RPMI7951 (cell line): ENCODE measurements at regions not wholly inside any gene's neighbourhood (a gene's known extent, or its start where the extent isn't known, plus 50 kb on each side); places are given as distances from the start of the nearest gene placed in this dataset.

Source experiments
- DNase-seq: peaks from one replicate; pipeline ENCODE4 v3.0.0-alpha.2; 2012; ENCODE audit warnings: low read depth

DNA sequence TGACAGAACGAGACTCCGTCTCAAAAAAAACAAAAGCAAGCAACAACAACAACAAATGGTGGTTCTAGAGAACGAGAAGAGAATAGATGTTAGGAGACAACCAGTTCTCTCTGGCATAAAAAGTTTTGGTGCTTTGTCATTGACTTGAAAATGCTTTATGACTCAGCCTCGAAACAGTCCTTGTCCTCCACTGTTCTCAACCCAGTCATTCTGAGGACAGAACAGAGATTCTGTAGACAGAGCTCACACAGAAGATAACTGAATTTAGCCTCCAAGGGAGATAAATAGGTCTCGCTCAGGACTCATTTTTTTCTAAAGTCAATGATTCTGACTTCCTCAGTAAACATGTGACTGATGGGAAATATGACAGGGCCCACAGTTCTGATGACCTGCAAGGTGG, 76.0 kb upstream of the FSTL4 start:
- DNase-seq: peak; percentile 24

DNA sequence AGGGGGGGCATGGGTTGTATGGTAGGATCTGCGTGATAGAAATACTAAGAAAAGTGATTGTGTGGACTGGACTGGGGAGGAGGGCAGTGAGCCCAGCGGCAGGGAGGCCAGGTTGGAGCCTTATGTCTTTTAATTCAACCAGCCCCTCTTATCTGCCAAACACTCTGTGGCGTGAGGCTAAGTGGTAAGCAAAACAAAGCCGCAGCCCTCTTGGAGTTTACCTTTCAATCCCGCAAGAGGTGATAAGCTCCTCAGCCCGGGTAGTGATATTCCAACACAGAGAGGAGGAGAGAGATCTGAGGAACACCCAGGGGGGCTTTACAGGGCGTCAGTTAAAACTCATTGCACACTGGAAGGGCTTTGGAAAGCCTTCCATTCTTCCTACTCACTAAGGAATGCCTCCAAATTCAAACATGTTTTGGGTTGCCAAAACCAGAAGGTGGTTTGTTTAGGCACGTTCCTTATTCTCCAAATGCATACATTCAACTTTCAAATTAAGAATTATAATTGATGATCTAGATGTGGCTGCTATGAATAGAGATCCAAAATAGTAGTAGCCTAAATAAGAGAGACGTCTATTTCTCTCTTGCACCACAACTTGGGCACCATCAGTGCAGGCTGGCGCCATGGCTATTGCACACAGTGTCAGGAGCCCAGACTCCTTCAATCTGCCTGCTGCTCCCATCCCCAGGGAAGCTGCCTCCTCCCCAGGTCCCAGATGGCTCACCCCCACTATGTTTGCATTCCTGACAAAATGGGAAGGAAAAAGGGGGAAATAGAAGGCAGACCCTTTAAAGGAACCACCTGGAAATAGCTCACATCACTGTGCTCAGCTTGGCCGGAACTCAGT, 75.1 kb upstream of the FSTL4 start:
- no peak for DNase-seq

DNA sequence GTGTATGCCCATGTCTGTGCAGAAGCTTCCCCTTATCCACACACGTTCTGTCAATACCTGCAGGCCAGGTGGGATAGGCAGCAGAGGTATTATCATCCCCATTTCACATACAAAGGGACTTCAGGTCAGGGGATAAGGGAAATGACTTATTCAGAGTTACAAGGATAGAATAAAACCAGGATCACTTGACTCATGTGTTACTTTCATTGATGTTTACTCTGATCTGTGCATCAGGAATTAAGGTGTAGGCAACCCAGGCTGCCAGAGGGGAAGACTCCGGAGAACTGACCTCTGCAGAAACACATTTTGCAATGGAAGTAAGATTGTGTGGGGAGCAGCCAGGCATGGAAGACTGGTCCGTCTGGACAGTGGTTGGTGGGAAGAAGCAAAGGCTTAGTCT, 74.2 kb upstream of the FSTL4 start:
- no peak for DNase-seq

GRCh38 chr5:133685402-133686018, 73.2 kb upstream of the FSTL4 start:
- no peak for DNase-seq

- DNase-seq: peak; percentile 37
These were observed 71.6 kb upstream of the FSTL4 start for GRCh38 chr5:133683646-133684596.

DNA sequence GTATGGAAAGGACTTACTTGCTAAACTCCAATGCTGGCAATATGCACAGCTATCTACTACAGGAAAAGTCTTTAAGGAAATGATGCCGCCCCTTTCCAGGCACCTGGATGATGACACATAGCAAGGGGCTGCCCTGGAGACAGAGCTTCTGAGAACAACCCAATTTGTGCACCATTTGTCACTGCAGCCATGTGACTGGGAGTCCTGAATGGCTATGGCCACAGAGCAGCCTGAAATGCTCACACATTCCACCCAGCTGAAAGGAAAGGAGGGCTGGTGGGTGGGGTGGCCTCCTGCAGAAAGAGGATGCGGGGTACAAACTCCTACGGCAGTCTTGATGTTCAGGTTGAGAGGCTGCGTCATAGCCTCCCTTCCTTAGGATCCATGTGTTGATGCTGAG, 70.1 kb upstream of the FSTL4 start:
- no peak for DNase-seq

- DNase-seq: no peak
These were observed 69.6 kb upstream of the FSTL4 start for GRCh38 chr5:133681896-133682295.

- DNase-seq: no peak
These were observed 68.7 kb upstream of the FSTL4 start for GRCh38 chr5:133680830-133681565.

DNA sequence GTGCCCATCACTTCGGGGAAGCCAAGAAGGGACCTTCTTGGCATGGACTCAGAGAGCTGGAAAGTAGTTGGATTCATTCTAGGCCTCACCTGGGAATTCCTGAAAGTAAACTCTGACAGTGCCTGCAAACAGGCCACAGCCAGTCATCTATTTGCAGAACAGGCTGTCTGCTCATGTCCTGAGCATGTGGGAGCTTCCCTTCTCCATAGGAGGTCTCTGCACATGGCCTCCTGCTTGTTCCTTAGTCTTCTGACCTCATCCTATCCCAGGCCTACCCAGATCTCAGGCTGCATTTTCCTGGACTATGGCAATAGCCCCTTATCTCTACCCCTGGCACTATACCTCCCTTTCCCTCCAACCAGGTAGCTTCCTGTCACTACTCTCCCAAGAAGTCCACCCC, 67.2 kb upstream of the FSTL4 start:
- DNase-seq: no peak

- no peak for DNase-seq
These were observed 63.2 kb upstream of the FSTL4 start for GRCh38 chr5:133675376-133676154.

- DNase-seq: no peak
These were observed 58.0 kb upstream of the FSTL4 start for GRCh38 chr5:133670336-133670735.

- no peak for DNase-seq
These were observed 57.1 kb upstream of the FSTL4 start for GRCh38 chr5:133669472-133669871.

DNA sequence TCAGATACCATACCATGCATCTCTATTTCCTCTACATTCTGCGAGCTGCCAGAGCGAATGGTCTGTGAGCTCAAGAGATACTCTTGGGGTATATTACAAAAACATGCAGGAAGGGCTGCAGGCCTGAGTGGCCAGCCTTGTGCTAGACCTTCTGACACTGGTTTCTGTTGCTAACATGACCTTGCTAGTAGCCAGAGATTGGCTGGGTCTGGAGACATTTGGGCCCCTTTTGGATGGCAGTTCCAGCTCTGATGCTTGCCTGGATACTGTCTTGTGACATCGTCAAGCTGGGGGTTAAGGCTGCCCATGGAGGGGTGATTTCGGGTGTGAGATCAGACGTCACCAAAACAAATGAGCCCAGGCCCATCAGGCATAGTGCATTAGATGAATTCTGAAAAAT, 56.1 kb upstream of the FSTL4 start:
- no peak for DNase-seq

DNA sequence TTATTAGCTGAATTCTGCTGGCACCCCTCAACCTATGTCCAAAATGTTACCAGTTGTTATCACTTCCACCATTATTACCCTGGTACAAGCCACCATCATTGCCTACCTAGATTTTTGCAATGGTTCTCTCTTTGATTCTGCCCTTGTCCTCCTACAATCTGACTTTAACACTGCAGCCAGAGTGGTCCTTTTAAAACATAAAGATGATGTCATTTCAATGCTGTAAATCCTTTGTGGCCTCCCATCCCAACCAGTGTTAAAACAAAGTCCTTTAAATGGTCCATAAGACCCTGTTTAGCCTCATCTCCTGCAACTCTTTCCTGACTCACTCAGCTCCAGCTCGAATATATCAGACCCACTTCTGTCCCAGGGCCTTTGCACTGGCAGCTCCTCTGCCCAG, 54.9 kb upstream of the FSTL4 start:
- DNase-seq: no peak

GRCh38 chr5:133665571-133665970, 53.2 kb upstream of the FSTL4 start:
- DNase-seq: no peak

GRCh38 chr5:133664422-133664821, 52.1 kb upstream of the FSTL4 start:
- DNase-seq: peak; percentile 68

- no peak for DNase-seq
These were observed 51.2 kb upstream of the FSTL4 start for GRCh38 chr5:133663397-133664054.

GRCh38 chr5:133662578-133662977, 50.2 kb upstream of the FSTL4 start:
- DNase-seq: no peak
